PC-3 (cell line): ENCODE measurements at regions not wholly inside any gene's neighbourhood (a gene's known extent, or its start where the extent isn't known, plus 50 kb on each side); places are given as distances from the start of the nearest gene placed in this dataset.

Source experiments
- ATAC-seq: fragments of 200-7000 bp; cut with Tn5 transposase; 2 replicates; pipeline ENCODE4 v1.9.1; 2020; ENCODE audit warnings: mild to moderate bottlenecking, moderate library complexity
- BruUV-seq: library from RNA; stranded (reverse); fragments of 400-500 nt; replicated peaks from 2 replicates; lab custom pipeline; 2021; lab: Mats Ljungman, UMichigan
- CTCF ChIA-PET: fragments of 300-600 bp; sonication (Branson Sonifier 250); formaldehyde crosslinking; loops from one replicate; lab custom pipeline; 2022; ENCODE audit warnings: antibody characterized with exemption; lab: Charles Lee
- POLR2A ChIA-PET: fragments of 300-600 bp; sonication (Branson Sonifier 250); formaldehyde crosslinking; loops from one replicate; lab custom pipeline; 2022; ENCODE audit warnings: antibody characterized with exemption; ENCODE audit not compliant: unreplicated experiment; lab: Charles Lee
- DNase-seq: peaks from one replicate; pipeline ENCODE4 v3.0.0-alpha.2; 2015
- H2AFZ ChIP-seq: fragments of 300-600 bp; sonication (generic); 2 replicates; pipeline ENCODE4 v1.6.0; 2016; ENCODE audit warnings: antibody characterized with exemption, low read length
- H3F3A ChIP-seq: fragments of 300-600 bp; sonication (generic); one replicate; pipeline ENCODE4 v1.6.0; 2017; ENCODE audit warnings: antibody characterized with exemption, low read length, control low read depth, mild to moderate bottlenecking; ENCODE audit not compliant: unreplicated experiment
- H3K27ac ChIP-seq: fragments of 300-600 bp; sonication (generic); 2 replicates; pipeline ENCODE4 v1.5.1; 2016; ENCODE audit warnings: mild to moderate bottlenecking, low read length
- H3K27me3 ChIP-seq: fragments of 300-600 bp; sonication (generic); 2 replicates; pipeline ENCODE4 v1.6.1; 2016; ENCODE audit warnings: low read length, mixed read lengths
- H3K36me3 ChIP-seq: fragments of 300-600 bp; sonication (generic); 2 replicates; pipeline ENCODE4 v1.6.1; 2016; ENCODE audit warnings: low read depth, mixed run types, low read length, mixed read lengths
- H3K4me1 ChIP-seq: fragments of 300-600 bp; sonication (generic); 2 replicates; pipeline ENCODE4 v1.5.1; 2016; ENCODE audit warnings: low read length; ENCODE audit not compliant: insufficient read depth
- H3K4me2 ChIP-seq: fragments of 300-600 bp; sonication (generic); 2 replicates; pipeline ENCODE4 v1.6.0; 2016; ENCODE audit warnings: low read length
- H3K4me3 ChIP-seq: fragments of 300-600 bp; sonication (generic); 2 replicates; pipeline ENCODE4 v1.5.1; 2016; ENCODE audit warnings: mild to moderate bottlenecking, low read length, mixed read lengths
- H3K79me2 ChIP-seq: fragments of 300-600 bp; sonication (generic); 2 replicates; pipeline ENCODE4 v1.6.1; 2017; ENCODE audit warnings: low read length, mixed read lengths
- H3K9ac ChIP-seq: fragments of 300-600 bp; sonication (generic); 2 replicates; pipeline ENCODE4 v1.6.0; 2016; ENCODE audit warnings: mild to moderate bottlenecking, low read length
- H3K9me2 ChIP-seq: fragments of 300-600 bp; sonication (generic); replicated peaks from 2 replicates; pipeline ENCODE4 v1.6.1; 2016; ENCODE audit warnings: mixed run types, low read length, mixed read lengths
- H3K9me3 ChIP-seq: fragments of 300-600 bp; sonication (generic); 2 replicates; pipeline ENCODE4 v1.6.1; 2016; ENCODE audit warnings: low read length, mixed read lengths
- H4K20me1 ChIP-seq: fragments of 300-600 bp; sonication (generic); 2 replicates; pipeline ENCODE4 v1.6.1; 2016; ENCODE audit warnings: low read length, mixed read lengths
- EZH2 ChIP-seq: fragments of 300-600 bp; sonication (generic); IDR thresholded peaks from one replicate; pipeline ENCODE4 v1.6.1; 2017; ENCODE audit warnings: antibody characterized with exemption, mild to moderate bottlenecking, low read length; ENCODE audit not compliant: unreplicated experiment
- EZH2phosphoT487 ChIP-seq: fragments of 300-600 bp; sonication (generic); IDR thresholded peaks from 2 replicates; pipeline ENCODE4 v1.6.1; 2018; ENCODE audit warnings: mild to moderate bottlenecking, antibody characterized with exemption, low read length, borderline replicate concordance
- intact Hi-C: fragments of 100-400 bp; cut with micrococcal nuclease; formaldehyde crosslinking; loops from 2 replicates; pipeline ENCODE4 v1.9.0; 2023
- TF ChIP-seq, protein P1 (sequence below): fragments of 300-600 bp; sonication (generic); conservative IDR thresholded peaks from 2 replicates; pipeline ENCODE4 v1.5.1; 2017; ENCODE audit warnings: antibody characterized with exemption, low read depth, mild to moderate bottlenecking, low read length

DNA sequence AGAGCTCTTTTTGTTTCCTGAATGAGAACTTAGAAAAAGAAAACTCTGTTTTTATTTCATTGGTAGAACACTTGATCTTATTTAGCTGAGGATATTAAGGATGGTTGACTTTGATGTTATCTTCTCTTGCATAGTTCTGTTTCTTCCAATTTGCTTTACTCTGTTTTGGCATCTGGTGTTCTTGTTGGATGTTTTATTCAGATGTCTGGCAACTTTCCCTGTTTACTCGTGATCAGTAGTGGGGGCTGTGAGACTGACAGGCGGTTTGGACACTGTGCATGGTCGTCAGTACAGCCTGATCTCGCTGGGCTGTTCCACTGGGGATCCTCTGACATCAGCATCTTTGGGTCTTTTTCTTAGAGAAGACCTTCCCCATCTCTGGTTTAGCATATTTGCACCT lies 100.1 kb downstream of the TSN start:
- no peak overlapping the region for H2AFZ ChIP-seq
- no peaks in the 10 kb centered on the region for H3K36me3 ChIP-seq
- BruUV-seq: no TSS peak
- ChIA-PET CTCF (no interaction called here), POLR2A (no interaction called here)
- no peaks in the 10 kb centered on the region for H4K20me1 ChIP-seq
- H3K9me2 ChIP-seq: no peaks in the 10 kb centered on the region
- no peaks in the 10 kb centered on the region for H3K79me2 ChIP-seq
- H3K4me2 ChIP-seq: no peak overlapping the region
- no peaks in the 10 kb centered on the region for H3F3A ChIP-seq
- no peak overlapping the region for H3K27ac ChIP-seq
- intact Hi-C loops: no loop called here
- DNase-seq (no peak), ATAC-seq (no peak)
- no peaks in the 10 kb centered on the region; the same call in 1 of the 2 replicates for H3K4me1 ChIP-seq
- H3K4me3 ChIP-seq: no peak overlapping the region
- peaks cover 53% of the 10 kb centered on the region for H3K27me3 ChIP-seq
- TF ChIP-seq EZH2phosphoT487 (no peak), EZH2 (no peak)
- TF ChIP-seq, protein P1, sequence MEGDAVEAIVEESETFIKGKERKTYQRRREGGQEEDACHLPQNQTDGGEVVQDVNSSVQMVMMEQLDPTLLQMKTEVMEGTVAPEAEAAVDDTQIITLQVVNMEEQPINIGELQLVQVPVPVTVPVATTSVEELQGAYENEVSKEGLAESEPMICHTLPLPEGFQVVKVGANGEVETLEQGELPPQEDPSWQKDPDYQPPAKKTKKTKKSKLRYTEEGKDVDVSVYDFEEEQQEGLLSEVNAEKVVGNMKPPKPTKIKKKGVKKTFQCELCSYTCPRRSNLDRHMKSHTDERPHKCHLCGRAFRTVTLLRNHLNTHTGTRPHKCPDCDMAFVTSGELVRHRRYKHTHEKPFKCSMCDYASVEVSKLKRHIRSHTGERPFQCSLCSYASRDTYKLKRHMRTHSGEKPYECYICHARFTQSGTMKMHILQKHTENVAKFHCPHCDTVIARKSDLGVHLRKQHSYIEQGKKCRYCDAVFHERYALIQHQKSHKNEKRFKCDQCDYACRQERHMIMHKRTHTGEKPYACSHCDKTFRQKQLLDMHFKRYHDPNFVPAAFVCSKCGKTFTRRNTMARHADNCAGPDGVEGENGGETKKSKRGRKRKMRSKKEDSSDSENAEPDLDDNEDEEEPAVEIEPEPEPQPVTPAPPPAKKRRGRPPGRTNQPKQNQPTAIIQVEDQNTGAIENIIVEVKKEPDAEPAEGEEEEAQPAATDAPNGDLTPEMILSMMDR: no peak
- H3K9ac ChIP-seq: no peak overlapping the region
- no peaks in the 10 kb centered on the region for H3K9me3 ChIP-seq

DNA sequence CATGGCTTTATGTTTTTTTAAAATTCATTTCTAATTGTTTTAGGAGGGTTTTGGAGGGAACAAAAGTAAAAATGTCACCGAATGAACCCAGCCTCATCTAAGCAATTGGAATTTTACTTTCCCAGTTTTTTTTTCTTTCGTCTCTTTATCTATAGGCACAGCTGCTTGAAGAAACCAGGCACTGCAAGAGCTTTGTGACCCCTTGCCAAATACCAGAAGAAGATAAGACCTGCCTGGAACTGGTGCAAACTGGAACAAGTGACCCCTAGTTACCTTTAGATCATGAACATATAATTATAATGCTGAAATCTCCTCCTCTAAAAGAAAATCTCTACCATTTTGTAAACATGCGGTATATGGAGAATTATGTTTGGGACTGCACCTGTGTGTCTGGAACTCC lies 100.9 kb downstream of the TSN start:
- DNase-seq: no peak

GRCh38 chr2:121858369-121858768 lies 102.9 kb downstream of the TSN start:
- DNase-seq: peak; percentile 15
- no peak for ATAC-seq
- Histone ChIP-seq H3K4me3 (no peak overlapping the region), H3K4me1 (no peaks in the 10 kb centered on the region; the same call in 1 of the 2 replicates), H2AFZ (no peak overlapping the region), H3K9ac (no peak overlapping the region), H3K79me2 (no peaks in the 10 kb centered on the region), H3K4me2 (no peak overlapping the region), H3K27ac (no peak overlapping the region), H3K27me3 (peaks cover 36% of the 10 kb centered on the region), H3K9me2 (no peaks in the 10 kb centered on the region), H4K20me1 (no peaks in the 10 kb centered on the region), H3K9me3 (no peaks in the 10 kb centered on the region), H3K36me3 (no peaks in the 10 kb centered on the region), H3F3A (no peaks in the 10 kb centered on the region)
- BruUV-seq: no TSS peak
- CTCF ChIA-PET: no interaction called here
- intact Hi-C loops: no loop called here
- TF ChIP-seq EZH2: no peak
- POLR2A ChIA-PET: no interaction called here

More for the DNA sequence above, 100.9 kb downstream of the TSN start:
- TF ChIP-seq, protein P1: no peak
- no peak for TF ChIP-seq EZH2phosphoT487
- TF ChIP-seq EZH2: no peak
- intact Hi-C loops: no loop called here
- H4K20me1 ChIP-seq: no peaks in the 10 kb centered on the region
- ATAC-seq: no peak
- no peak overlapping the region for H3K4me3 ChIP-seq
- ChIA-PET CTCF (no interaction called here), POLR2A (no interaction called here)
- no peaks in the 10 kb centered on the region for H3F3A ChIP-seq
- H3K9ac ChIP-seq: no peak overlapping the region
- BruUV-seq: no TSS peak
- no peaks in the 10 kb centered on the region for H3K9me3 ChIP-seq
- no peak overlapping the region for H2AFZ ChIP-seq
- H3K27me3 ChIP-seq: peaks cover 48% of the 10 kb centered on the region
- H3K4me2 ChIP-seq: no peak overlapping the region
- no peaks in the 10 kb centered on the region for H3K79me2 ChIP-seq
- no peaks in the 10 kb centered on the region for H3K9me2 ChIP-seq
- H3K27ac ChIP-seq: no peak overlapping the region
- no peaks in the 10 kb centered on the region for H3K36me3 ChIP-seq
- no peaks in the 10 kb centered on the region; the same call in 1 of the 2 replicates for H3K4me1 ChIP-seq
